Peyer's patch (tissue), 4 donors: ENCODE measurements at regions not wholly inside any gene's neighbourhood (a gene's known extent, or its start where the extent isn't known, plus 50 kb on each side); places are given as distances from the start of the nearest gene placed in this dataset.

Experiments
- POLR2A ChIP-seq, 2 donors: fragments of 450-650 bp; IDR thresholded peaks; one replicate each; pipeline ENCODE4 v1.5.1; 2017; ENCODE audit warnings: antibody characterized with exemption in 2 of 2, mild to moderate bottlenecking in 2 of 2, moderate library complexity in 2 of 2
- TF ChIP-seq, protein P1 (sequence below), 6 experiments: fragments of 450-650 bp in 4 of 6; fragments of 200-600 bp in 2 of 6; sonication (generic) in 1 of 6; IDR thresholded peaks; one replicate each; pipeline ENCODE4 v1.5.1; 2017 to 2019; ENCODE audit warnings: antibody characterized with exemption in 6 of 6, mild to moderate bottlenecking in 3 of 6, moderate library complexity in 1 of 6

DNA sequence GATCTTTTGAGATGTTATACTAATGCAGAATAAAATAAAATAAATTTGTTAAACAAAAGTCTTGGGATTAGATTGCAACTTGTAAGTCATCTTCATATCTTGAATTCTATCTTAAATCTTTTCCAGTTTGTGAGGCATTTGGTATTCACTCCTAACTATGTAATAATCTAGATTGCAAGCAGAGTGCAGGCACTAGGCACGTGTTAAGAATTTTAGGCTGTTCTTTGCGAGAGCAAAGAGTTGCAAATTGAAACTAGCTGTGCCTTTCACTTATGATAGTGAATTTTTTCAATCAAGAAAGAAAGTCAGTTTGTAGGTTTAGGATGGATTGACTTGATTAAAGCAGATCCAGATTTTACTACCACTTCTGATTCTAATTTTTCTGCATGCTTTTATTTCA, 264.1 kb upstream of the SPRY2 start:
- TF ChIP-seq, protein P1, sequence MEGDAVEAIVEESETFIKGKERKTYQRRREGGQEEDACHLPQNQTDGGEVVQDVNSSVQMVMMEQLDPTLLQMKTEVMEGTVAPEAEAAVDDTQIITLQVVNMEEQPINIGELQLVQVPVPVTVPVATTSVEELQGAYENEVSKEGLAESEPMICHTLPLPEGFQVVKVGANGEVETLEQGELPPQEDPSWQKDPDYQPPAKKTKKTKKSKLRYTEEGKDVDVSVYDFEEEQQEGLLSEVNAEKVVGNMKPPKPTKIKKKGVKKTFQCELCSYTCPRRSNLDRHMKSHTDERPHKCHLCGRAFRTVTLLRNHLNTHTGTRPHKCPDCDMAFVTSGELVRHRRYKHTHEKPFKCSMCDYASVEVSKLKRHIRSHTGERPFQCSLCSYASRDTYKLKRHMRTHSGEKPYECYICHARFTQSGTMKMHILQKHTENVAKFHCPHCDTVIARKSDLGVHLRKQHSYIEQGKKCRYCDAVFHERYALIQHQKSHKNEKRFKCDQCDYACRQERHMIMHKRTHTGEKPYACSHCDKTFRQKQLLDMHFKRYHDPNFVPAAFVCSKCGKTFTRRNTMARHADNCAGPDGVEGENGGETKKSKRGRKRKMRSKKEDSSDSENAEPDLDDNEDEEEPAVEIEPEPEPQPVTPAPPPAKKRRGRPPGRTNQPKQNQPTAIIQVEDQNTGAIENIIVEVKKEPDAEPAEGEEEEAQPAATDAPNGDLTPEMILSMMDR (IDR thresholded peaks at IDR 0.05), result no peak
- no peak for TF ChIP-seq POLR2A (IDR thresholded peaks at IDR 0.05)
